ENCODE measurements at regions not wholly inside any gene's neighbourhood (a gene's known extent, or its start where the extent isn't known, plus 50 kb on each side); places are given as distances from the start of the nearest gene placed in this dataset.

DNA sequence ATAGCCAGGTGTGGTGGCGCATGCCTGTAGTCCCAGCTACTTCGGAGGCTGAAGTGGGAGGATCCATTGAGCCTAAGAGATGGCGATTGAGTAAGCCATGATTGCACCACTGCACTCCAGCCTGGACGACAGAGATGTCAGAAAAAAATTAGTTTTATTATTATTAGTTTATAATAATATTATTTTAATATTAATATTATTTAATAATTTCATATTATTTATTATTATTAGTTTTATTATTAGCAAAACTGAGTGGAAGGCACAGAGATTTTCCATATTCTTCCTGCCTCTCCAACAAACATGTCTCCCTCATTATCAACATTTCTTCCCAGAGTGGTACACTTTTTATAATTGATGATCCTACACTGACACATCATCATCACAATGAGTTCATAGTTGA, 278.2 kb downstream of the SOX11 start:
- intact Hi-C loops (cut with micrococcal nuclease; ENCODE audit: unreplicated experiment) (no loop called here), in situ Hi-C loops (cut with HindIII; ENCODE audit: low pct_unique_long_range_greater_than_20kb, low sequenced_read_pairs) (no loop called here)
- H3K4me3 ChIP-seq (ENCODE audit: low read depth in 2 of 2, low read length in 2 of 2), result no peak overlapping the region
- DNase-seq (ENCODE audit: low read depth, low spot score) (no peak), ATAC-seq (no peak)
- CTCF ChIA-PET, result no interaction called here
- no peaks in the 10 kb centered on the region for H3K4me1 ChIP-seq (ENCODE audit: control insufficient read depth, insufficient read depth, low read length)
- TF ChIP-seq SIN3A (IDR thresholded peaks at IDR 0.05; ENCODE audit: borderline replicate concordance, insufficient read depth, low read depth, low read length), result no peak
- no peak for TF ChIP-seq TCF7L2 (IDR thresholded peaks at IDR 0.05; ENCODE audit: low read depth, low read length)
- no peak for TF ChIP-seq POLR2AphosphoS5 (IDR thresholded peaks at IDR 0.05; ENCODE audit: low read depth, low read length)
- TF ChIP-seq, protein P1, sequence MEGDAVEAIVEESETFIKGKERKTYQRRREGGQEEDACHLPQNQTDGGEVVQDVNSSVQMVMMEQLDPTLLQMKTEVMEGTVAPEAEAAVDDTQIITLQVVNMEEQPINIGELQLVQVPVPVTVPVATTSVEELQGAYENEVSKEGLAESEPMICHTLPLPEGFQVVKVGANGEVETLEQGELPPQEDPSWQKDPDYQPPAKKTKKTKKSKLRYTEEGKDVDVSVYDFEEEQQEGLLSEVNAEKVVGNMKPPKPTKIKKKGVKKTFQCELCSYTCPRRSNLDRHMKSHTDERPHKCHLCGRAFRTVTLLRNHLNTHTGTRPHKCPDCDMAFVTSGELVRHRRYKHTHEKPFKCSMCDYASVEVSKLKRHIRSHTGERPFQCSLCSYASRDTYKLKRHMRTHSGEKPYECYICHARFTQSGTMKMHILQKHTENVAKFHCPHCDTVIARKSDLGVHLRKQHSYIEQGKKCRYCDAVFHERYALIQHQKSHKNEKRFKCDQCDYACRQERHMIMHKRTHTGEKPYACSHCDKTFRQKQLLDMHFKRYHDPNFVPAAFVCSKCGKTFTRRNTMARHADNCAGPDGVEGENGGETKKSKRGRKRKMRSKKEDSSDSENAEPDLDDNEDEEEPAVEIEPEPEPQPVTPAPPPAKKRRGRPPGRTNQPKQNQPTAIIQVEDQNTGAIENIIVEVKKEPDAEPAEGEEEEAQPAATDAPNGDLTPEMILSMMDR (IDR thresholded peaks at IDR 0.05), result no peak
- TF ChIP-seq, protein P2, sequence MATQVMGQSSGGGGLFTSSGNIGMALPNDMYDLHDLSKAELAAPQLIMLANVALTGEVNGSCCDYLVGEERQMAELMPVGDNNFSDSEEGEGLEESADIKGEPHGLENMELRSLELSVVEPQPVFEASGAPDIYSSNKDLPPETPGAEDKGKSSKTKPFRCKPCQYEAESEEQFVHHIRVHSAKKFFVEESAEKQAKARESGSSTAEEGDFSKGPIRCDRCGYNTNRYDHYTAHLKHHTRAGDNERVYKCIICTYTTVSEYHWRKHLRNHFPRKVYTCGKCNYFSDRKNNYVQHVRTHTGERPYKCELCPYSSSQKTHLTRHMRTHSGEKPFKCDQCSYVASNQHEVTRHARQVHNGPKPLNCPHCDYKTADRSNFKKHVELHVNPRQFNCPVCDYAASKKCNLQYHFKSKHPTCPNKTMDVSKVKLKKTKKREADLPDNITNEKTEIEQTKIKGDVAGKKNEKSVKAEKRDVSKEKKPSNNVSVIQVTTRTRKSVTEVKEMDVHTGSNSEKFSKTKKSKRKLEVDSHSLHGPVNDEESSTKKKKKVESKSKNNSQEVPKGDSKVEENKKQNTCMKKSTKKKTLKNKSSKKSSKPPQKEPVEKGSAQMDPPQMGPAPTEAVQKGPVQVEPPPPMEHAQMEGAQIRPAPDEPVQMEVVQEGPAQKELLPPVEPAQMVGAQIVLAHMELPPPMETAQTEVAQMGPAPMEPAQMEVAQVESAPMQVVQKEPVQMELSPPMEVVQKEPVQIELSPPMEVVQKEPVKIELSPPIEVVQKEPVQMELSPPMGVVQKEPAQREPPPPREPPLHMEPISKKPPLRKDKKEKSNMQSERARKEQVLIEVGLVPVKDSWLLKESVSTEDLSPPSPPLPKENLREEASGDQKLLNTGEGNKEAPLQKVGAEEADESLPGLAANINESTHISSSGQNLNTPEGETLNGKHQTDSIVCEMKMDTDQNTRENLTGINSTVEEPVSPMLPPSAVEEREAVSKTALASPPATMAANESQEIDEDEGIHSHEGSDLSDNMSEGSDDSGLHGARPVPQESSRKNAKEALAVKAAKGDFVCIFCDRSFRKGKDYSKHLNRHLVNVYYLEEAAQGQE (IDR thresholded peaks at IDR 0.05; ENCODE audit: insufficient read depth in 1 of 2, low read depth in 2 of 2, low read length in 1 of 2), result no peak
- H3K9me3 ChIP-seq (ENCODE audit: control insufficient read depth, insufficient read depth, low read depth, low read length), result no peaks in the 10 kb centered on the region
- H3K27me3 ChIP-seq (ENCODE audit: control insufficient read depth, insufficient read depth, low read length), result no peaks in the 10 kb centered on the region
- H3K27ac ChIP-seq (ENCODE audit: low read length), result no peak overlapping the region
- no peaks in the 10 kb centered on the region for H3K36me3 ChIP-seq (ENCODE audit: control insufficient read depth, insufficient read depth, low read length)
- POLR2A ChIA-PET, result no interaction called here
- BruUV-seq (replicated peaks), result no TSS peak

DNA sequence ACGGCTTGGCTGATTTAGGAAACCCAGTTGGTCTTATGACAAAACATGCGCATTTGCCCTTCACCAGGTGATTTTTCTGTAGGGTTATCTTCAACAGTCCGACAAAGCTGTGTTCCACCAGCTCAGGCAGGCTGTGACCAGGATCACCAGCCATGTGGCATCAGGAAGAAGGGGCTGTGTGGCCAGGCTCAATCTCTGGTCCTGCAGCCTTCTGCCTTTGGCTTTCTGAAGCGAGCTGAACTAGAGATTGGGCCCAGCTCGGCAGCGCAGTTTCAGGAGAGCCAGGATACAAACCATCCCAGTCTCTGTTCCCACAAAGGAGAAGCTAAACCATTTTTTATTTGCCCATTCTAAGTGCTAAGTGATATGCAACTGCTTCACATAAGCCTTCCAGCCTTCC, 282.3 kb downstream of the SOX11 start:
- POLR2A ChIA-PET, result no interaction called here
- intact Hi-C loops (cut with micrococcal nuclease; ENCODE audit: unreplicated experiment), result no loop called here
- in situ Hi-C loops (cut with HindIII; ENCODE audit: low pct_unique_long_range_greater_than_20kb, low sequenced_read_pairs), result no loop called here

More for the DNA sequence above, 282.3 kb downstream of the SOX11 start:
- no peaks in the 10 kb centered on the region for H3K9me3 ChIP-seq (ENCODE audit: control insufficient read depth, insufficient read depth, low read depth, low read length)
- no TSS peak for BruUV-seq (replicated peaks)
- H3K4me3 ChIP-seq (ENCODE audit: low read depth in 2 of 2, low read length in 2 of 2), result no peak overlapping the region
- CTCF ChIA-PET, result no interaction called here
- ATAC-seq (no peak), DNase-seq (ENCODE audit: low read depth, low spot score) (no peak)
- no peaks in the 10 kb centered on the region for H3K36me3 ChIP-seq (ENCODE audit: control insufficient read depth, insufficient read depth, low read length)
- TF ChIP-seq TCF7L2 (IDR thresholded peaks at IDR 0.05; ENCODE audit: low read depth, low read length), result no peak
- no peak for TF ChIP-seq SIN3A (IDR thresholded peaks at IDR 0.05; ENCODE audit: borderline replicate concordance, insufficient read depth, low read depth, low read length)
- no peak for TF ChIP-seq POLR2AphosphoS5 (IDR thresholded peaks at IDR 0.05; ENCODE audit: low read depth, low read length)
- TF ChIP-seq, protein P1 (IDR thresholded peaks at IDR 0.05), result no peak
- TF ChIP-seq, protein P2 (IDR thresholded peaks at IDR 0.05; ENCODE audit: insufficient read depth in 1 of 2, low read depth in 2 of 2, low read length in 1 of 2), result no peak
- H3K27ac ChIP-seq (ENCODE audit: low read length), result no peak overlapping the region
- no peaks in the 10 kb centered on the region for H3K4me1 ChIP-seq (ENCODE audit: control insufficient read depth, insufficient read depth, low read length)
- H3K27me3 ChIP-seq (ENCODE audit: control insufficient read depth, insufficient read depth, low read length), result no peaks in the 10 kb centered on the region
